ENCODE measurements at regions not wholly inside any gene's neighbourhood (a gene's known extent, or its start where the extent isn't known, plus 50 kb on each side); places are given as distances from the start of the nearest gene placed in this dataset.

DNA sequence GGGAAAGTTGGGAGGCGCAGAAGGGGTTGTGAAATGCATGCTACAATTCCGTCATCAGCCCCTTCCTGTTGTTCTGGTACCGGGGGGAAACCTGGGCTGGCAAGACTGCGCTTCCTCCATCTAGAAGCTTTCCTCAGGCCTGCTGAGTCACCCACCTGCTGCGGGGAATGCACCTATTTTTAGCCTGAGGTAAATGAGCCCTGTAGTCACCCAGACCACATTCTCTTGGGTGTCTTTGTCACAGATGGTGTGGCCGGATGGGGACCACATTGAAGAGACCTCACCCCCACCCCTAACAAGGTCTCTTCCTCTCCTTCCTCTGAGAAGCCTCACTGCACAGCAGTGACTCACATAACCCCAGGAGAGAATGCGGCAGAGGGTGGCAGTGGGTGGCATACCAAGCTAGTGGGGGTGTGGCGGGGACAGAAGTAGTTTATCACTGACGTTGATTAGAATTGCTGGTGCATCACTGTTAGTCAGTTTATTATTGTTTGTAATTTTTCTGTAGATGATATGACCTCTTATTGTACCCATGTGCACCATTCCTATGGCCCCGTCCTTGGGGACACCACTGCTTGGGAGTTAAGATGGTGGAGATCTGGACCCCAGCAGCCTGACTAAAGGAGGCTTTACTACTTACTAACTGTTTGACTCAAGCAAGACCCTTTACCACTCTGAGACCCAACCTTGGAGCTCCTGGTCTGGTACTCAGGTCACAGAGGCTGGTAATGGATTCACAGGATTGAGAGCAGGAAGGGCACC, 83.0 kb upstream of the DUSP5 start:
- no peaks in the 10 kb centered on the region for H3K27me3 ChIP-seq (ENCODE audit: insufficient read depth, low read depth, low read length)
- no peaks in the 10 kb centered on the region for H3K36me3 ChIP-seq (ENCODE audit: insufficient read depth, low read length)
- H3K9me3 ChIP-seq (ENCODE audit: low read length), result no peaks in the 10 kb centered on the region
- H3F3A ChIP-seq (ENCODE audit: insufficient read depth, low read length, poor library complexity, severe bottlenecking), result no peaks in the 10 kb centered on the region
- H3K4me3 ChIP-seq (ENCODE audit: low read length), result no peak overlapping the region
- no peak overlapping the region for H3K9ac ChIP-seq (ENCODE audit: low read length)
- TF ChIP-seq EZH2 (IDR thresholded peaks at IDR 0.05; ENCODE audit: borderline replicate concordance, insufficient read depth, low read length, poor library complexity, severe bottlenecking), result no peak
- no peak for TF ChIP-seq POLR2AphosphoS5 (IDR thresholded peaks at IDR 0.05)
- TF ChIP-seq, protein P1, sequence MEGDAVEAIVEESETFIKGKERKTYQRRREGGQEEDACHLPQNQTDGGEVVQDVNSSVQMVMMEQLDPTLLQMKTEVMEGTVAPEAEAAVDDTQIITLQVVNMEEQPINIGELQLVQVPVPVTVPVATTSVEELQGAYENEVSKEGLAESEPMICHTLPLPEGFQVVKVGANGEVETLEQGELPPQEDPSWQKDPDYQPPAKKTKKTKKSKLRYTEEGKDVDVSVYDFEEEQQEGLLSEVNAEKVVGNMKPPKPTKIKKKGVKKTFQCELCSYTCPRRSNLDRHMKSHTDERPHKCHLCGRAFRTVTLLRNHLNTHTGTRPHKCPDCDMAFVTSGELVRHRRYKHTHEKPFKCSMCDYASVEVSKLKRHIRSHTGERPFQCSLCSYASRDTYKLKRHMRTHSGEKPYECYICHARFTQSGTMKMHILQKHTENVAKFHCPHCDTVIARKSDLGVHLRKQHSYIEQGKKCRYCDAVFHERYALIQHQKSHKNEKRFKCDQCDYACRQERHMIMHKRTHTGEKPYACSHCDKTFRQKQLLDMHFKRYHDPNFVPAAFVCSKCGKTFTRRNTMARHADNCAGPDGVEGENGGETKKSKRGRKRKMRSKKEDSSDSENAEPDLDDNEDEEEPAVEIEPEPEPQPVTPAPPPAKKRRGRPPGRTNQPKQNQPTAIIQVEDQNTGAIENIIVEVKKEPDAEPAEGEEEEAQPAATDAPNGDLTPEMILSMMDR (IDR thresholded peaks at IDR 0.05; ENCODE audit: poor library complexity, severe bottlenecking), result no peak
- no peak for TF ChIP-seq RAD21 (conservative IDR thresholded peaks at IDR 0.05)
- TF ChIP-seq EP300 (conservative IDR thresholded peaks at IDR 0.05; ENCODE audit: poor library complexity, severe bottlenecking), result no peak
- TF ChIP-seq TAF1 (IDR thresholded peaks at IDR 0.05; ENCODE audit: low read depth), result no peak
- no peak for TF ChIP-seq SMC3 (conservative IDR thresholded peaks at IDR 0.05; ENCODE audit: poor library complexity)
- TF ChIP-seq MXI1 (conservative IDR thresholded peaks at IDR 0.05; ENCODE audit: poor library complexity, severe bottlenecking), result no peak
- TF ChIP-seq, protein P2, sequence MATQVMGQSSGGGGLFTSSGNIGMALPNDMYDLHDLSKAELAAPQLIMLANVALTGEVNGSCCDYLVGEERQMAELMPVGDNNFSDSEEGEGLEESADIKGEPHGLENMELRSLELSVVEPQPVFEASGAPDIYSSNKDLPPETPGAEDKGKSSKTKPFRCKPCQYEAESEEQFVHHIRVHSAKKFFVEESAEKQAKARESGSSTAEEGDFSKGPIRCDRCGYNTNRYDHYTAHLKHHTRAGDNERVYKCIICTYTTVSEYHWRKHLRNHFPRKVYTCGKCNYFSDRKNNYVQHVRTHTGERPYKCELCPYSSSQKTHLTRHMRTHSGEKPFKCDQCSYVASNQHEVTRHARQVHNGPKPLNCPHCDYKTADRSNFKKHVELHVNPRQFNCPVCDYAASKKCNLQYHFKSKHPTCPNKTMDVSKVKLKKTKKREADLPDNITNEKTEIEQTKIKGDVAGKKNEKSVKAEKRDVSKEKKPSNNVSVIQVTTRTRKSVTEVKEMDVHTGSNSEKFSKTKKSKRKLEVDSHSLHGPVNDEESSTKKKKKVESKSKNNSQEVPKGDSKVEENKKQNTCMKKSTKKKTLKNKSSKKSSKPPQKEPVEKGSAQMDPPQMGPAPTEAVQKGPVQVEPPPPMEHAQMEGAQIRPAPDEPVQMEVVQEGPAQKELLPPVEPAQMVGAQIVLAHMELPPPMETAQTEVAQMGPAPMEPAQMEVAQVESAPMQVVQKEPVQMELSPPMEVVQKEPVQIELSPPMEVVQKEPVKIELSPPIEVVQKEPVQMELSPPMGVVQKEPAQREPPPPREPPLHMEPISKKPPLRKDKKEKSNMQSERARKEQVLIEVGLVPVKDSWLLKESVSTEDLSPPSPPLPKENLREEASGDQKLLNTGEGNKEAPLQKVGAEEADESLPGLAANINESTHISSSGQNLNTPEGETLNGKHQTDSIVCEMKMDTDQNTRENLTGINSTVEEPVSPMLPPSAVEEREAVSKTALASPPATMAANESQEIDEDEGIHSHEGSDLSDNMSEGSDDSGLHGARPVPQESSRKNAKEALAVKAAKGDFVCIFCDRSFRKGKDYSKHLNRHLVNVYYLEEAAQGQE (IDR thresholded peaks at IDR 0.05; ENCODE audit: borderline replicate concordance), result no peak
- H4K20me1 ChIP-seq (ENCODE audit: insufficient read depth), result no peaks in the 10 kb centered on the region
- H3K79me2 ChIP-seq (replicated peaks; ENCODE audit: insufficient read depth, low read length), result no peaks in the 10 kb centered on the region
- H3K4me2 ChIP-seq (ENCODE audit: low read length), result no peak overlapping the region
- no peaks in the 10 kb centered on the region for H3K9me2 ChIP-seq (ENCODE audit: insufficient read depth, low read length)
- H3K27ac ChIP-seq (ENCODE audit: low read length), result no peak overlapping the region
- H2AFZ ChIP-seq (ENCODE audit: low read depth, low read length), result no peak overlapping the region

GRCh38 chr10:110415809-110416208, 81.9 kb upstream of the DUSP5 start:
- Histone ChIP-seq H3K9me2 (ENCODE audit: insufficient read depth, low read length) (no peaks in the 10 kb centered on the region), H3K27me3 (ENCODE audit: insufficient read depth, low read depth, low read length) (no peaks in the 10 kb centered on the region), H3K9ac (ENCODE audit: low read length) (no peak overlapping the region), H3K9me3 (ENCODE audit: low read length) (no peaks in the 10 kb centered on the region), H3F3A (ENCODE audit: insufficient read depth, low read length, poor library complexity, severe bottlenecking) (no peaks in the 10 kb centered on the region), H4K20me1 (ENCODE audit: insufficient read depth) (no peaks in the 10 kb centered on the region), H3K79me2 (replicated peaks; ENCODE audit: insufficient read depth, low read length) (no peaks in the 10 kb centered on the region), H3K36me3 (ENCODE audit: insufficient read depth, low read length) (no peaks in the 10 kb centered on the region), H3K27ac (ENCODE audit: low read length) (no peak overlapping the region), H3K4me3 (ENCODE audit: low read length) (no peak overlapping the region), H2AFZ (ENCODE audit: low read depth, low read length) (no peak overlapping the region), H3K4me2 (ENCODE audit: low read length) (no peak overlapping the region)
- TF ChIP-seq MXI1 (conservative IDR thresholded peaks at IDR 0.05; ENCODE audit: poor library complexity, severe bottlenecking) (no peak), EP300 (conservative IDR thresholded peaks at IDR 0.05; ENCODE audit: poor library complexity, severe bottlenecking) (no peak), POLR2AphosphoS5 (IDR thresholded peaks at IDR 0.05) (no peak), RAD21 (conservative IDR thresholded peaks at IDR 0.05) (no peak), TAF1 (IDR thresholded peaks at IDR 0.05; ENCODE audit: low read depth) (no peak), EZH2 (IDR thresholded peaks at IDR 0.05; ENCODE audit: borderline replicate concordance, insufficient read depth, low read length, poor library complexity, severe bottlenecking) (no peak), SMC3 (conservative IDR thresholded peaks at IDR 0.05; ENCODE audit: poor library complexity) (no peak)
- TF ChIP-seq, protein P1 (IDR thresholded peaks at IDR 0.05; ENCODE audit: poor library complexity, severe bottlenecking), result no peak
- TF ChIP-seq, protein P2 (IDR thresholded peaks at IDR 0.05; ENCODE audit: borderline replicate concordance), result no peak

All from neural cell (in vitro differentiated cells).